ENCODE measurements at regions not wholly inside any gene's neighbourhood (a gene's known extent, or its start where the extent isn't known, plus 50 kb on each side); places are given as distances from the start of the nearest gene placed in this dataset.
"Not testable (repeated sequence)": the region's sequence is repeated elsewhere in the genome, so short reads cannot be mapped to it uniquely, and the experiment has no call there.

GRCh38 chr2:106307860-106308259 lies 113.8 kb upstream of the UXS1 start:
- TF ChIP-seq ZNF274 (IDR thresholded peaks at IDR 0.05; ENCODE audit: low read depth, low read length): no peak
- H3K4me3 ChIP-seq (ENCODE audit: low read length): no peak overlapping the region

- no peak for TF ChIP-seq ZNF274 (IDR thresholded peaks at IDR 0.05; ENCODE audit: low read depth, low read length)
Observed at GRCh38 chr2:106306387-106306786, 112.3 kb upstream of the UXS1 start.

GRCh38 chr2:106304612-106305184 lies 110.6 kb upstream of the UXS1 start:
- H3K4me3 ChIP-seq (ENCODE audit: low read length): no peak overlapping the region
- no peak for TF ChIP-seq ZNF274 (IDR thresholded peaks at IDR 0.05; ENCODE audit: low read depth, low read length)

More at GRCh38 chr2:106306387-106306786, 112.3 kb upstream of the UXS1 start:
- no peak overlapping the region for H3K4me3 ChIP-seq (ENCODE audit: low read length)

GRCh38 chr2:106299696-106300095 lies 105.6 kb upstream of the UXS1 start:
- no peak overlapping the region for H3K4me3 ChIP-seq (ENCODE audit: low read length)
- no peak for TF ChIP-seq ZNF274 (IDR thresholded peaks at IDR 0.05; ENCODE audit: low read depth, low read length)

GRCh38 chr2:106296182-106296815 lies 102.2 kb upstream of the UXS1 start:
- no peak overlapping the region for H3K4me3 ChIP-seq (ENCODE audit: low read length)
- TF ChIP-seq ZNF274 (IDR thresholded peaks at IDR 0.05; ENCODE audit: low read depth, low read length): no peak

- no peak overlapping the region for H3K4me3 ChIP-seq (ENCODE audit: low read length)
- no peak for TF ChIP-seq ZNF274 (IDR thresholded peaks at IDR 0.05; ENCODE audit: low read depth, low read length)
Observed at GRCh38 chr2:106294182-106294581, 100.1 kb upstream of the UXS1 start.

- H3K4me3 ChIP-seq (ENCODE audit: low read length): no peak overlapping the region
- no peak for TF ChIP-seq ZNF274 (IDR thresholded peaks at IDR 0.05; ENCODE audit: low read depth, low read length)
Observed at GRCh38 chr2:106293271-106293783, 99.2 kb upstream of the UXS1 start.

GRCh38 chr2:106292627-106293026 lies 98.5 kb upstream of the UXS1 start:
- no peak for TF ChIP-seq ZNF274 (IDR thresholded peaks at IDR 0.05; ENCODE audit: low read depth, low read length)
- no peak overlapping the region for H3K4me3 ChIP-seq (ENCODE audit: low read length)

- no peak for TF ChIP-seq ZNF274 (IDR thresholded peaks at IDR 0.05; ENCODE audit: low read depth, low read length)
- H3K4me3 ChIP-seq (ENCODE audit: low read length): no peak overlapping the region
Observed at GRCh38 chr2:106288873-106289272, 94.8 kb upstream of the UXS1 start.

- no peak for TF ChIP-seq ZNF274 (IDR thresholded peaks at IDR 0.05; ENCODE audit: low read depth, low read length)
- no peak overlapping the region for H3K4me3 ChIP-seq (ENCODE audit: low read length)
Observed at GRCh38 chr2:106285237-106285829, 91.2 kb upstream of the UXS1 start.

GRCh38 chr2:106284691-106285202 lies 90.6 kb upstream of the UXS1 start:
- TF ChIP-seq ZNF274 (IDR thresholded peaks at IDR 0.05; ENCODE audit: low read depth, low read length): no peak

GRCh38 chr2:106284255-106284654 lies 90.2 kb upstream of the UXS1 start:
- no peak for TF ChIP-seq ZNF274 (IDR thresholded peaks at IDR 0.05; ENCODE audit: low read depth, low read length)
- H3K4me3 ChIP-seq (ENCODE audit: low read length): no peak overlapping the region

More at GRCh38 chr2:106284691-106285202, 90.6 kb upstream of the UXS1 start:
- no peak overlapping the region for H3K4me3 ChIP-seq (ENCODE audit: low read length)

GRCh38 chr2:106283228-106284152 lies 89.4 kb upstream of the UXS1 start:
- H3K4me3 ChIP-seq (ENCODE audit: low read length): not testable (repeated sequence)
